GM12878 (cell line): ENCODE measurements at regions not wholly inside any gene's neighbourhood (a gene's known extent, or its start where the extent isn't known, plus 50 kb on each side); places are given as distances from the start of the nearest gene placed in this dataset.

Experiments
- BACH1 ChIP-seq: fragments of 450-650 bp; IDR thresholded peaks from 2 replicates; pipeline ENCODE4 v1.6.1; 2017; ENCODE audit warnings: mild to moderate bottlenecking, borderline replicate concordance
- CBX3 ChIP-seq: fragments of 200-600 bp; sonication (generic); IDR thresholded peaks from 2 replicates; pipeline ENCODE4 v1.6.1; 2016; ENCODE audit warnings: low read depth, borderline replicate concordance
- POLR2A ChIP-seq: IDR thresholded peaks from 2 replicates; pipeline ENCODE4 v1.6.1; 2011; ENCODE audit warnings: low read depth, mild to moderate bottlenecking, low read length
- SMC3 ChIP-seq: IDR thresholded peaks from 2 replicates; pipeline ENCODE4 v1.6.1; 2011; ENCODE audit warnings: low read length, improper control_type of control experiment, borderline replicate concordance
- TAF1 ChIP-seq: IDR thresholded peaks from 2 replicates; pipeline ENCODE4 v1.6.1; 2011; ENCODE audit warnings: mild to moderate bottlenecking, low read depth, low read length, borderline replicate concordance
- TF ChIP-seq, protein P1 (sequence below), 3 experiments: IDR thresholded peaks in 2 of 3; conservative IDR thresholded peaks in 1 of 3; 2 replicates each; pipeline ENCODE4 v1.5.1; 2011; ENCODE audit warnings: low read depth in 3 of 3, low read length in 3 of 3, mild to moderate bottlenecking in 3 of 3, control low read depth in 2 of 3, moderate library complexity in 2 of 3, inconsistent platforms in 1 of 3, mixed read lengths in 1 of 3; ENCODE audit not compliant: control insufficient read depth in 2 of 3, insufficient read depth in 1 of 3; ENCODE audit errors: extremely low read depth in 1 of 3
- TF ChIP-seq, protein P2 (sequence below): IDR thresholded peaks from 2 replicates; pipeline ENCODE4 v1.6.1; 2012; ENCODE audit warnings: mild to moderate bottlenecking, low read depth, low read length
- TF ChIP-seq, protein P3 (sequence below): fragments of 450-650 bp; conservative IDR thresholded peaks from 2 replicates; pipeline ENCODE4 v1.6.1; 2017; ENCODE audit warnings: mild to moderate bottlenecking, moderate library complexity

- TF ChIP-seq TAF1 (no peak), CBX3 (no peak), BACH1 (no peak), POLR2A (no peak), SMC3 (no peak)
- TF ChIP-seq, protein P1, sequence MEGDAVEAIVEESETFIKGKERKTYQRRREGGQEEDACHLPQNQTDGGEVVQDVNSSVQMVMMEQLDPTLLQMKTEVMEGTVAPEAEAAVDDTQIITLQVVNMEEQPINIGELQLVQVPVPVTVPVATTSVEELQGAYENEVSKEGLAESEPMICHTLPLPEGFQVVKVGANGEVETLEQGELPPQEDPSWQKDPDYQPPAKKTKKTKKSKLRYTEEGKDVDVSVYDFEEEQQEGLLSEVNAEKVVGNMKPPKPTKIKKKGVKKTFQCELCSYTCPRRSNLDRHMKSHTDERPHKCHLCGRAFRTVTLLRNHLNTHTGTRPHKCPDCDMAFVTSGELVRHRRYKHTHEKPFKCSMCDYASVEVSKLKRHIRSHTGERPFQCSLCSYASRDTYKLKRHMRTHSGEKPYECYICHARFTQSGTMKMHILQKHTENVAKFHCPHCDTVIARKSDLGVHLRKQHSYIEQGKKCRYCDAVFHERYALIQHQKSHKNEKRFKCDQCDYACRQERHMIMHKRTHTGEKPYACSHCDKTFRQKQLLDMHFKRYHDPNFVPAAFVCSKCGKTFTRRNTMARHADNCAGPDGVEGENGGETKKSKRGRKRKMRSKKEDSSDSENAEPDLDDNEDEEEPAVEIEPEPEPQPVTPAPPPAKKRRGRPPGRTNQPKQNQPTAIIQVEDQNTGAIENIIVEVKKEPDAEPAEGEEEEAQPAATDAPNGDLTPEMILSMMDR (IDR thresholded peaks at IDR 0.05 in 2 of 3, conservative IDR thresholded peaks at IDR 0.05 in 1 of 3; ENCODE audit: control insufficient read depth in 2 of 3, extremely low read depth in 1 of 3, insufficient read depth in 1 of 3, low read depth in 3 of 3, low read length in 3 of 3) = no peak
- TF ChIP-seq, protein P2, sequence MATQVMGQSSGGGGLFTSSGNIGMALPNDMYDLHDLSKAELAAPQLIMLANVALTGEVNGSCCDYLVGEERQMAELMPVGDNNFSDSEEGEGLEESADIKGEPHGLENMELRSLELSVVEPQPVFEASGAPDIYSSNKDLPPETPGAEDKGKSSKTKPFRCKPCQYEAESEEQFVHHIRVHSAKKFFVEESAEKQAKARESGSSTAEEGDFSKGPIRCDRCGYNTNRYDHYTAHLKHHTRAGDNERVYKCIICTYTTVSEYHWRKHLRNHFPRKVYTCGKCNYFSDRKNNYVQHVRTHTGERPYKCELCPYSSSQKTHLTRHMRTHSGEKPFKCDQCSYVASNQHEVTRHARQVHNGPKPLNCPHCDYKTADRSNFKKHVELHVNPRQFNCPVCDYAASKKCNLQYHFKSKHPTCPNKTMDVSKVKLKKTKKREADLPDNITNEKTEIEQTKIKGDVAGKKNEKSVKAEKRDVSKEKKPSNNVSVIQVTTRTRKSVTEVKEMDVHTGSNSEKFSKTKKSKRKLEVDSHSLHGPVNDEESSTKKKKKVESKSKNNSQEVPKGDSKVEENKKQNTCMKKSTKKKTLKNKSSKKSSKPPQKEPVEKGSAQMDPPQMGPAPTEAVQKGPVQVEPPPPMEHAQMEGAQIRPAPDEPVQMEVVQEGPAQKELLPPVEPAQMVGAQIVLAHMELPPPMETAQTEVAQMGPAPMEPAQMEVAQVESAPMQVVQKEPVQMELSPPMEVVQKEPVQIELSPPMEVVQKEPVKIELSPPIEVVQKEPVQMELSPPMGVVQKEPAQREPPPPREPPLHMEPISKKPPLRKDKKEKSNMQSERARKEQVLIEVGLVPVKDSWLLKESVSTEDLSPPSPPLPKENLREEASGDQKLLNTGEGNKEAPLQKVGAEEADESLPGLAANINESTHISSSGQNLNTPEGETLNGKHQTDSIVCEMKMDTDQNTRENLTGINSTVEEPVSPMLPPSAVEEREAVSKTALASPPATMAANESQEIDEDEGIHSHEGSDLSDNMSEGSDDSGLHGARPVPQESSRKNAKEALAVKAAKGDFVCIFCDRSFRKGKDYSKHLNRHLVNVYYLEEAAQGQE = no peak
- TF ChIP-seq, protein P3, sequence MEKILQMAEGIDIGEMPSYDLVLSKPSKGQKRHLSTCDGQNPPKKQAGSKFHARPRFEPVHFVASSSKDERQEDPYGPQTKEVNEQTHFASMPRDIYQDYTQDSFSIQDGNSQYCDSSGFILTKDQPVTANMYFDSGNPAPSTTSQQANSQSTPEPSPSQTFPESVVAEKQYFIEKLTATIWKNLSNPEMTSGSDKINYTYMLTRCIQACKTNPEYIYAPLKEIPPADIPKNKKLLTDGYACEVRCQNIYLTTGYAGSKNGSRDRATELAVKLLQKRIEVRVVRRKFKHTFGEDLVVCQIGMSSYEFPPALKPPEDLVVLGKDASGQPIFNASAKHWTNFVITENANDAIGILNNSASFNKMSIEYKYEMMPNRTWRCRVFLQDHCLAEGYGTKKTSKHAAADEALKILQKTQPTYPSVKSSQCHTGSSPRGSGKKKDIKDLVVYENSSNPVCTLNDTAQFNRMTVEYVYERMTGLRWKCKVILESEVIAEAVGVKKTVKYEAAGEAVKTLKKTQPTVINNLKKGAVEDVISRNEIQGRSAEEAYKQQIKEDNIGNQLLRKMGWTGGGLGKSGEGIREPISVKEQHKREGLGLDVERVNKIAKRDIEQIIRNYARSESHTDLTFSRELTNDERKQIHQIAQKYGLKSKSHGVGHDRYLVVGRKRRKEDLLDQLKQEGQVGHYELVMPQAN = no peak
Measured at GRCh38 chr3:27861046-27862036, 139.2 kb upstream of the EOMES start.
